ENCODE measurements at regions not wholly inside any gene's neighbourhood (a gene's known extent, or its start where the extent isn't known, plus 50 kb on each side); places are given as distances from the start of the nearest gene placed in this dataset.

GRCh38 chr9:81242866-81243265 lies 446.5 kb downstream of the TLE1 start:
- H3K9me3 ChIP-seq = no peaks in the 10 kb centered on the region
- TF ChIP-seq EP300 (IDR thresholded peaks at IDR 0.05) = no peak
- TF ChIP-seq POLR2A (IDR thresholded peaks at IDR 0.05) = no peak
- TF ChIP-seq, protein P1, sequence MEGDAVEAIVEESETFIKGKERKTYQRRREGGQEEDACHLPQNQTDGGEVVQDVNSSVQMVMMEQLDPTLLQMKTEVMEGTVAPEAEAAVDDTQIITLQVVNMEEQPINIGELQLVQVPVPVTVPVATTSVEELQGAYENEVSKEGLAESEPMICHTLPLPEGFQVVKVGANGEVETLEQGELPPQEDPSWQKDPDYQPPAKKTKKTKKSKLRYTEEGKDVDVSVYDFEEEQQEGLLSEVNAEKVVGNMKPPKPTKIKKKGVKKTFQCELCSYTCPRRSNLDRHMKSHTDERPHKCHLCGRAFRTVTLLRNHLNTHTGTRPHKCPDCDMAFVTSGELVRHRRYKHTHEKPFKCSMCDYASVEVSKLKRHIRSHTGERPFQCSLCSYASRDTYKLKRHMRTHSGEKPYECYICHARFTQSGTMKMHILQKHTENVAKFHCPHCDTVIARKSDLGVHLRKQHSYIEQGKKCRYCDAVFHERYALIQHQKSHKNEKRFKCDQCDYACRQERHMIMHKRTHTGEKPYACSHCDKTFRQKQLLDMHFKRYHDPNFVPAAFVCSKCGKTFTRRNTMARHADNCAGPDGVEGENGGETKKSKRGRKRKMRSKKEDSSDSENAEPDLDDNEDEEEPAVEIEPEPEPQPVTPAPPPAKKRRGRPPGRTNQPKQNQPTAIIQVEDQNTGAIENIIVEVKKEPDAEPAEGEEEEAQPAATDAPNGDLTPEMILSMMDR (IDR thresholded peaks at IDR 0.05) = no peak
- H3K27ac ChIP-seq = no peak overlapping the region
- 96 to 100% (median 97%) methylated on average over 1 of the region's 1 CpG for WGBS, 3 donors
- H3K4me1 ChIP-seq (ENCODE audit: insufficient read depth) = no peaks in the 10 kb centered on the region
- H3K27me3 ChIP-seq = no peaks in the 10 kb centered on the region
- intact Hi-C loops (cut with DNase I) = no loop called here
- H3K4me3 ChIP-seq = no peak overlapping the region
- H3K36me3 ChIP-seq = no peaks in the 10 kb centered on the region
- DNase-seq = no peak

GRCh38 chr9:81239388-81239787 lies 450.0 kb downstream of the TLE1 start:
- Histone ChIP-seq H3K27ac (no peak overlapping the region), H3K9me3 (no peaks in the 10 kb centered on the region), H3K4me3 (no peak overlapping the region), H3K36me3 (no peaks in the 10 kb centered on the region), H3K4me1 (ENCODE audit: insufficient read depth) (no peaks in the 10 kb centered on the region), H3K27me3 (no peaks in the 10 kb centered on the region)
- no peak for DNase-seq
- intact Hi-C loops (cut with DNase I) = no loop called here
- TF ChIP-seq, protein P1 (IDR thresholded peaks at IDR 0.05) = no peak
- no peak for TF ChIP-seq EP300 (IDR thresholded peaks at IDR 0.05)
- TF ChIP-seq POLR2A (IDR thresholded peaks at IDR 0.05) = no peak

DNA sequence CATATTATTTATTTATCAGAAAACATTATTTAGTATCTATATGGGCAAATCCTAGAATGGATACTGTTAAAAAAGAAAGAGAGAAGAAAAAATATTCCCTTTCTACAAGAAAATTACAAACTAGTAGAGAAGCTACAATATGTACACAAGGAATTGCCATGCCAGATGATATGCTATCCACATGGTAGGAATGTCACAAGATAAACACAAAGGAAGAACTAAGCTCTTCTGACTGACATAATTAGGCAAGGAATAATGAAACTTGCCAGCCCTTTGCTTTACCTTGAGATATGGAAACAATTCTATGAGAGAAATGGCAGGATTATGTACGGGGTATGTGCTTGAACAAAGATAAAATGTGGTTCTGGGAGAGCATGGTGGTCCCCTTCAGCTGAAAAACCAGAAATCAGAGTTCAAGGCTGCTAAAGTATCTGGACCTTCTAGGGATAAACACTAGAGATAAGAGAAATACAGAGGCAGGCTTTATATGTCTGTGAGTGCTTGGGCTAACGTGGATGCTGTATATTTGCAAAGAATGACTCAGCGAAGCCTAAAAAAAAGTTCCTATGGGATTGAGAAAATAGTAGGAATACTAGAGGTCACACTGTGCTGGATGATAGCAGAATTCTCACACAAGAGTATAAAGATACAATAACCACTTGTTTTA lies 451.6 kb downstream of the TLE1 start:
- TF ChIP-seq, protein P1 (IDR thresholded peaks at IDR 0.05) = no peak
- TF ChIP-seq EP300 (IDR thresholded peaks at IDR 0.05) = no peak
- no peak for TF ChIP-seq POLR2A (IDR thresholded peaks at IDR 0.05)
- H3K27me3 ChIP-seq = no peaks in the 10 kb centered on the region
- H3K27ac ChIP-seq = no peak overlapping the region
- no peak for DNase-seq
- no peaks in the 10 kb centered on the region for H3K36me3 ChIP-seq
- H3K4me1 ChIP-seq (ENCODE audit: insufficient read depth) = no peaks in the 10 kb centered on the region
- intact Hi-C loops (cut with DNase I) = no loop called here
- H3K4me3 ChIP-seq = no peak overlapping the region
- no peaks in the 10 kb centered on the region for H3K9me3 ChIP-seq
- 43 to 62% (median 59%) methylated on average over 3 of the region's 3 CpGs for WGBS, 3 donors

DNA sequence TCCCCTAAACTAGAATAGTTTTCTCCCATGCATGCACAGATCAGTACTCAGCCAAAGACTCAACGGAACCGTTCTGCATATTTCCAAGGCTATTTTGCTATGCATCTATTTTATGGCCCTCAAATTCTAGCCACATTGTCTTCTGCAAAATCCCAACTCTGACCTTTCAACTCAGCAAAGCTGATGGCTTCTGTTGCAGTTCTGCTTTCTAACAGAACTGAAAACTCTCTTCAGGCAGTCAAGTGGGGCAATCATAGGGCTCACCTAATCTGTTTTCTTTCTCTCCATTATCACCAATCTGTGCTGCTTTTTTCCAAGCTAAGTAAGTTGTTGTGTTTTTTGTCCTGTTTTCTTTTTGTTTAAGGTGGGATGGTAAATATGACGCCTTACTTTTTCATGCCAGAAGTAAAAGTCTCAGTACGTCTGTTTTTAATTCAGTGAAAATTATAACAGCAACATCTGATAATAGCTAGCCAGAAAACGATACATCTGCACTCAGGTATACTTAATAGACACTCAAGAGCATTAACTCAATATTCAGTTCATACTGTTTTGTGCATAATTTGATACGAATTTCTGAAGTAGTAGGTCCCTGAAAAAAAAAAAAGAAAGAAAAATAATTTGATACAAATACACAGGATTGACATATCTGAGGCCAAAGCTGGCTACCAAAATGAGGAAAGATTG lies 454.3 kb downstream of the TLE1 start:
- WGBS, 3 donors = 82 to 88% (median 88%) methylated on average over 6 of the region's 6 CpGs
- DNase-seq = no peak
- H3K27ac ChIP-seq = no peak overlapping the region
- no peaks in the 10 kb centered on the region for H3K4me1 ChIP-seq (ENCODE audit: insufficient read depth)
- no peaks in the 10 kb centered on the region for H3K36me3 ChIP-seq
- no peaks in the 10 kb centered on the region for H3K27me3 ChIP-seq
- TF ChIP-seq, protein P1 (IDR thresholded peaks at IDR 0.05) = no peak
- TF ChIP-seq POLR2A (IDR thresholded peaks at IDR 0.05) (no peak), EP300 (IDR thresholded peaks at IDR 0.05) (no peak)
- no peak overlapping the region for H3K4me3 ChIP-seq
- no peaks in the 10 kb centered on the region for H3K9me3 ChIP-seq
- intact Hi-C loops (cut with DNase I) = no loop called here
